Activated T-cell treated with anti-CD3 and anti-CD28 coated beads, Interleukin-2, amount 50 U/mL, for 4 hours (primary cell): ENCODE measurements at regions not wholly inside any gene's neighbourhood (a gene's known extent, or its start where the extent isn't known, plus 50 kb on each side); places are given as distances from the start of the nearest gene placed in this dataset.

Experiments
- ATAC-seq, 2 donors: fragments of 200-7000 bp; cut with Tn5 transposase; one replicate each; pipeline ENCODE4 v1.10.0; 2021
- DNase-seq: peaks from one replicate; pipeline ENCODE4 v3.0.0-alpha.2; 2020
- H3K27me3 Mint-ChIP-seq: one replicate; pipeline ENCODE4 v1.8.0; 2021; ENCODE audit warnings: low read depth, mixed read lengths
- H3K36me3 Mint-ChIP-seq: one replicate; pipeline ENCODE4 v1.8.0; 2022; ENCODE audit warnings: mixed read lengths; ENCODE audit not compliant: insufficient read depth
- H3K4me1 Mint-ChIP-seq: one replicate; pipeline ENCODE4 v1.8.0; 2021; ENCODE audit warnings: low read depth, mixed read lengths
- H3K4me3 Mint-ChIP-seq: one replicate; pipeline ENCODE4 v1.8.0; 2021; ENCODE audit warnings: mild to moderate bottlenecking, moderate library complexity, mixed read lengths
- H3K9me3 Mint-ChIP-seq: one replicate; pipeline ENCODE4 v1.8.0; 2021; ENCODE audit warnings: mixed read lengths

DNA sequence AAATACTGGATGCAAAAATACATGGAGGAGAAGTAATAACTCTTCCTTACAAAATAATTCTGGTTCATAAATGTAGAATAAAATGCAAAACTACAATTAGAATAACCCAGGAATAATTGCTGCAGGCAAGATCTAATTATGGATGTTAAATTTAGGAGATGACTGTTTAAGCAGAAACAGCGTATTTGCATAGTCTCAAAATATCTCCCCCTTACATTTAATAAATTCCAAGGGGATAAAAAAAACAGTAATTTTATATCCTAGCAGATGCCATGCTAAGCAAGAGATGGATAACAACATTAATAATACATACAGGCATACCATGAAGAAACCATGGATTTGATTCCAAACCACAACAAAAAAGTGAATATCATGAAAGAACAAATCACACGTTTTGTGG lies 1253.1 kb upstream of the MIR17HG start:
- DNase-seq (no peak), ATAC-seq (no peak)
- Mint-ChIP-seq H3K4me1 (no peaks in the 10 kb centered on the region), H3K36me3 (no peaks in the 10 kb centered on the region), H3K9me3 (peaks cover 27% of the 10 kb centered on the region), H3K27me3 (no peaks in the 10 kb centered on the region), H3K4me3 (no peak overlapping the region)

- DNase-seq (no peak), ATAC-seq (no peak)
- no peak overlapping the region for H3K4me3 Mint-ChIP-seq
- H3K36me3 Mint-ChIP-seq, result no peaks in the 10 kb centered on the region
- no peaks in the 10 kb centered on the region for H3K27me3 Mint-ChIP-seq
- H3K4me1 Mint-ChIP-seq, result no peaks in the 10 kb centered on the region
- H3K9me3 Mint-ChIP-seq, result peaks cover 20% of the 10 kb centered on the region
Observed at GRCh38 chr13:90098577-90098976, 1248.9 kb upstream of the MIR17HG start.

DNA sequence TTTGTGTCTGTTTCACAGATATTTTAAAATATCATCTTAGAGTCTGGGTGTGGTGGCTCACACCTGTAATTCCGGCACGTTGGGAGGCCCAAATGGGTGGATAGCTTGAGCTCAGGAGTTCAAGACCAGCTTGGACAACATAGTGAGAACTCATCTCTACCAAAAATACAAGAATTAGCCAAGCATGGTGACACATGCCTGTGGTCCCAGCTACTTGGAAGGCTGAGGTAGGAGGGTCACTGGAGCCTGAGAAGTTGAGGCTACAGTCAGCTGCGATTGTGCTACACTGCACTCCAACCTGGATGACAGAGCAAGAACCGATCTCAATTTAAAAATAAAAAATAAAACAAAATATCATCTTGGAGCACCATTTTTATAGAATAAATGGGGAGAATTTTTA lies 1247.6 kb upstream of the MIR17HG start:
- no peaks in the 10 kb centered on the region for H3K36me3 Mint-ChIP-seq
- no peak for DNase-seq
- no peak for ATAC-seq
- no peaks in the 10 kb centered on the region for H3K4me1 Mint-ChIP-seq
- no peak overlapping the region for H3K4me3 Mint-ChIP-seq
- H3K9me3 Mint-ChIP-seq, result peaks cover 16% of the 10 kb centered on the region
- H3K27me3 Mint-ChIP-seq, result no peaks in the 10 kb centered on the region

DNA sequence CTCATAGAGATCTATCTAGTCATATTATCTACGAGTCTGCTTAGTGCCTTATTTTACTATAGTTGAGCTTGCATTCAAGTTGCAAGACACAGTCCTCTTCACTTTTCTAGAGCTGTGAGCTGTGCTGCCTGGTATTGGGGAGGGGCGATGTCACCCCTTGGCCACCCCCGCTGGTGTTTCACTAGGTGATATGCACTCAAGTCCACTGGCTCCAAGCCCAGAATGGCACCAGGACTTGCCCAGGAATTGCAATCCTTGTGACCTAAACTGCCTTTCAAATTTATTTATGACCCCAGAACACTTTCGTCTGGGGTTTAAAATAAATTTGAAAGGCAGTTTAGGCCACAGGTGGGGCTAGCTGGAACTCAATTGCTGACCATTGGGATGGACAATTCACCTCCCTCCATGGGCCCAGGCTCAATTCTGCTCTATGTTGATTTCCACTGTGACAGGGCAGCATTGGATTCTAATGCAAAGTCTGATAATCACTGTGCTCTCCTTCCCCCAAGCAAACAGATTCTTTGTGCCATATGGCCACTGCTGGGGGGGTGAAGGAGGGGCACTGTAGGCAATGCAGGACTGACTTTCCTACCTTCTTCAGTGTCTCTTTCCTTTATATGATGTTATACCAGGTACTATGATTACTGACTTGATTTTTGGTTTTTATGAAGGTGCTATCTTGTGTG lies 1244.2 kb upstream of the MIR17HG start:
- peaks cover 12% of the 10 kb centered on the region for H3K9me3 Mint-ChIP-seq
- ATAC-seq, result no peak
- H3K36me3 Mint-ChIP-seq, result no peaks in the 10 kb centered on the region
- DNase-seq, result no peak
- no peaks in the 10 kb centered on the region for H3K4me1 Mint-ChIP-seq
- no peak overlapping the region for H3K4me3 Mint-ChIP-seq
- H3K27me3 Mint-ChIP-seq, result no peaks in the 10 kb centered on the region

- ATAC-seq (no peak), DNase-seq (no peak)
- H3K9me3 Mint-ChIP-seq, result peaks cover 15% of the 10 kb centered on the region
- H3K4me1 Mint-ChIP-seq, result no peaks in the 10 kb centered on the region
- H3K27me3 Mint-ChIP-seq, result no peaks in the 10 kb centered on the region
- H3K36me3 Mint-ChIP-seq, result no peaks in the 10 kb centered on the region
- no peak overlapping the region for H3K4me3 Mint-ChIP-seq
Observed at GRCh38 chr13:90104764-90105163, 1242.7 kb upstream of the MIR17HG start.

GRCh38 chr13:90105276-90105675 lies 1242.2 kb upstream of the MIR17HG start:
- ATAC-seq (no peak), DNase-seq (no peak)
- no peaks in the 10 kb centered on the region for H3K36me3 Mint-ChIP-seq
- H3K9me3 Mint-ChIP-seq, result peaks cover 20% of the 10 kb centered on the region
- H3K27me3 Mint-ChIP-seq, result no peaks in the 10 kb centered on the region
- no peaks in the 10 kb centered on the region for H3K4me1 Mint-ChIP-seq
- H3K4me3 Mint-ChIP-seq, result no peak overlapping the region

GRCh38 chr13:90105849-90106496 lies 1241.5 kb upstream of the MIR17HG start:
- H3K4me1 Mint-ChIP-seq, result no peaks in the 10 kb centered on the region
- no peak overlapping the region for H3K4me3 Mint-ChIP-seq
- H3K9me3 Mint-ChIP-seq, result peaks cover 18% of the 10 kb centered on the region
- H3K36me3 Mint-ChIP-seq, result no peaks in the 10 kb centered on the region
- ATAC-seq (no peak), DNase-seq (no peak)
- no peaks in the 10 kb centered on the region for H3K27me3 Mint-ChIP-seq

GRCh38 chr13:90107661-90108060 lies 1239.8 kb upstream of the MIR17HG start:
- H3K4me3 Mint-ChIP-seq, result no peak overlapping the region
- H3K27me3 Mint-ChIP-seq, result no peaks in the 10 kb centered on the region
- H3K9me3 Mint-ChIP-seq, result peaks cover 16% of the 10 kb centered on the region
- DNase-seq (no peak), ATAC-seq (no peak)
- H3K36me3 Mint-ChIP-seq, result no peaks in the 10 kb centered on the region
- no peaks in the 10 kb centered on the region for H3K4me1 Mint-ChIP-seq

- Mint-ChIP-seq H3K4me3 (no peak overlapping the region), H3K4me1 (no peaks in the 10 kb centered on the region), H3K27me3 (no peaks in the 10 kb centered on the region), H3K36me3 (no peaks in the 10 kb centered on the region), H3K9me3 (peaks cover 13% of the 10 kb centered on the region)
- ATAC-seq (no peak), DNase-seq (no peak)
Observed at GRCh38 chr13:90108547-90108946, 1238.9 kb upstream of the MIR17HG start.

GRCh38 chr13:90116121-90116520 lies 1231.4 kb upstream of the MIR17HG start:
- H3K4me3 Mint-ChIP-seq, result no peak overlapping the region
- H3K4me1 Mint-ChIP-seq, result no peaks in the 10 kb centered on the region
- ATAC-seq (no peak), DNase-seq (no peak)
- H3K27me3 Mint-ChIP-seq, result no peaks in the 10 kb centered on the region
- H3K9me3 Mint-ChIP-seq, result peaks cover 11% of the 10 kb centered on the region
- H3K36me3 Mint-ChIP-seq, result no peaks in the 10 kb centered on the region

GRCh38 chr13:90118467-90119071 lies 1228.9 kb upstream of the MIR17HG start:
- Mint-ChIP-seq H3K9me3 (peaks cover 11% of the 10 kb centered on the region), H3K27me3 (no peaks in the 10 kb centered on the region), H3K4me3 (no peak overlapping the region), H3K36me3 (no peaks in the 10 kb centered on the region), H3K4me1 (no peaks in the 10 kb centered on the region)
- DNase-seq (no peak), ATAC-seq (no peak)

DNA sequence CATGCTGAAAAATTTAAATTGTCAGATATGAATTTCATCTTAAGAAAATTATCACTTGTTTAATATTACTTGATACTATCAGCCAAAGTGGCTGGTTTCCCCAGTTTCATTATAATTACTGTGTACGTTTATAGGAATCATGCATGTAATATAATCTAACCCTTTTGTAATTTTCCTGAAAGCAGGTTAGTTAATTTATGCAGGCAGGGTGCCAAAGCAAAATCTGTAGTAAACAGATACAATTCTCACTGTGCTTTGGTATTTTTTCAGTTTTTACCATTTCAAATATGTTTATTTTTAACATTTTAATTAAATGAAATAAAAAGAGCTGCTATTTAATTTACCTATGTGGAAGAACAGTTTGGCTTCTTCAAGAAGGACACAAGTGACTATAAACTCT lies 1227.5 kb upstream of the MIR17HG start:
- H3K4me1 Mint-ChIP-seq, result no peaks in the 10 kb centered on the region
- ATAC-seq (no peak), DNase-seq (no peak)
- no peaks in the 10 kb centered on the region for H3K36me3 Mint-ChIP-seq
- no peaks in the 10 kb centered on the region for H3K27me3 Mint-ChIP-seq
- H3K4me3 Mint-ChIP-seq, result no peak overlapping the region
- peaks cover 17% of the 10 kb centered on the region for H3K9me3 Mint-ChIP-seq

DNA sequence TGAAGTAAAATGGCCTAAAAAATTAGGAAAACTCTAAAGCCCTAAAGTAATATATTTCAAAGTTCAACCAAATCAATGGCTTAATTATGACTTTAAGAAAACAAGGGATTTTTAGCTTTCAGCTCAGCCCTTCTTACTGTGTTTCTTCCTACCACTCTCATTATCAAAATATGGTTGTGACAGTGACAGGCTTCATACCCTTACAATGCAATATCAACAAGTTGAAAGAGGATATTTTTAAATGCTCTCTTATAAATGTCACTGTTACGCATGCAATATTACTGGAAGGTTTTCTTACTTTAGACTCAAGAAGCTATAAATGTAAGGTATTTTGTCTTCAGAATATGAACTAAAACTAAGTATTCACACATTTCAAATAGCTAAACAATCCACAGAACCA lies 1225.7 kb upstream of the MIR17HG start:
- Mint-ChIP-seq H3K4me3 (no peak overlapping the region), H3K27me3 (no peaks in the 10 kb centered on the region), H3K9me3 (peaks cover 14% of the 10 kb centered on the region), H3K36me3 (no peaks in the 10 kb centered on the region), H3K4me1 (no peaks in the 10 kb centered on the region)
- DNase-seq, result no peak
- ATAC-seq, result no peak

- no peaks in the 10 kb centered on the region for H3K27me3 Mint-ChIP-seq
- ATAC-seq (no peak), DNase-seq (no peak)
- H3K4me1 Mint-ChIP-seq, result no peaks in the 10 kb centered on the region
- peaks cover 20% of the 10 kb centered on the region for H3K9me3 Mint-ChIP-seq
- no peak overlapping the region for H3K4me3 Mint-ChIP-seq
- no peaks in the 10 kb centered on the region for H3K36me3 Mint-ChIP-seq
Observed at GRCh38 chr13:90122531-90122930, 1225.0 kb upstream of the MIR17HG start.

DNA sequence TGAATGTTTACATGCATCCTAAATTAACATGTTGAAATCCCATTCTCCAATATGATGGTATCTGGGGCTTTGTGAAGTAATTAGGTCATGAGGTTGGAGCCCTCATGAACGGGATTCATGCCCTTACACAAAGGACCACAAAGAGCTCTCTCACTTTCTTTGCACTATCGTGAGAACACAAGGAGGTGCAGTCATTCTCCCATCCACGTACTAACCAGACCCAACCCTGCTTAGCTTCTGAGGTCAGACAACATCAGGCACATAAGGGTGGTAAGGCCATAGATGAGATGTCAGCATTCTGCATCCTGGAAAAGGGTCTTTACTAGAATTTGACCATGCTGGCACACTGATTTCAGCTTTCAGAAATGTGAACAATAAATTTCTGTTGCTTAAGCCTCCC lies 1211.9 kb upstream of the MIR17HG start:
- no peak for DNase-seq
- no peak for ATAC-seq
- Mint-ChIP-seq H3K9me3 (peaks cover 12% of the 10 kb centered on the region), H3K4me3 (no peak overlapping the region), H3K4me1 (no peaks in the 10 kb centered on the region), H3K36me3 (no peaks in the 10 kb centered on the region), H3K27me3 (no peaks in the 10 kb centered on the region)
